HCT116 (cell line): ENCODE measurements at regions not wholly inside any gene's neighbourhood (a gene's known extent, or its start where the extent isn't known, plus 50 kb on each side); places are given as distances from the start of the nearest gene placed in this dataset.

Source experiments
- ATAC-seq: fragments of 200-7000 bp; cut with Tn5 transposase; 2 replicates; pipeline ENCODE4 v1.9.1; 2020; ENCODE audit warnings: mild to moderate bottlenecking, moderate library complexity
- BruUV-seq: library from RNA; stranded (reverse); fragments of 400-500 nt; replicated peaks from 2 replicates; lab custom pipeline; 2021; lab: Mats Ljungman, UMichigan
- CTCF ChIA-PET: fragments of 300-600 bp; sonication (Branson Sonifier 250); formaldehyde crosslinking; loops from one replicate; lab custom pipeline; 2021; ENCODE audit warnings: antibody characterized with exemption; lab: Charles Lee
- POLR2A ChIA-PET: fragments of 300-600, 350-600 bp; sonication (Branson Sonifier 250); formaldehyde crosslinking; loops from one replicate; lab custom pipeline; 2021; ENCODE audit warnings: antibody characterized with exemption; lab: Charles Lee
- RAD21 ChIA-PET, 2 experiments: fragments of 300-600 bp; sonication (Branson Sonifier 250); formaldehyde crosslinking; loops; one replicate each; lab custom pipeline; 2023; ENCODE audit warnings: low total read pairs in 2 of 2; ENCODE audit not compliant: uncharacterized antibody in 2 of 2, unreplicated experiment in 2 of 2, low non-redundant PET in 1 of 2; lab: Charles Lee
- DNase-seq: peaks from one replicate; pipeline ENCODE4 v3.0.0-alpha.2; 2010; ENCODE audit warnings: low read depth, low spot score
- H2AFZ ChIP-seq: fragments of 200-600 bp; shearing (Covaris generic), sonication (generic); 2 replicates; pipeline ENCODE4 v1.6.1; 2017; ENCODE audit warnings: low read depth, mixed run types, mixed read lengths, antibody characterized with exemption, low read length; ENCODE audit not compliant: poor library complexity, severe bottlenecking
- H3K27ac ChIP-seq: 2 replicates; pipeline ENCODE4 v1.5.1; 2012; ENCODE audit warnings: low read depth, low read length
- H3K27me3 ChIP-seq: fragments of 200-600 bp; sonication (generic); 2 replicates; pipeline ENCODE4 v1.6.1; 2016; ENCODE audit warnings: mixed run types, low read length, mixed read lengths; ENCODE audit not compliant: insufficient read depth
- H3K36me3 ChIP-seq, 2 experiments: fragments of 200-500 bp in 1 of 2; fragments of 200-600 bp in 1 of 2; sonication (Bioruptor generic) in 1 of 2; sonication (generic) in 1 of 2; 2 replicates each; pipeline versions ENCODE4 v1.5.1 to v1.6.1; 2014 to 2016; ENCODE audit warnings: low read length in 2 of 2, inconsistent platforms in 1 of 2, mixed read lengths in 1 of 2, mixed run types in 1 of 2; ENCODE audit not compliant: insufficient read depth in 2 of 2, control insufficient read depth in 1 of 2
- H3K4me1 ChIP-seq, 2 experiments: fragments of 200-600 bp in 1 of 2; sonication (generic) in 1 of 2; 2 replicates each; pipeline versions ENCODE4 v1.5.1 to v1.6.1; 2012 to 2017; ENCODE audit warnings: low read length in 2 of 2, inconsistent platforms in 1 of 2, mild to moderate bottlenecking in 1 of 2, mixed read lengths in 1 of 2, mixed run types in 1 of 2, moderate library complexity in 1 of 2; ENCODE audit not compliant: insufficient read depth in 2 of 2, control insufficient read depth in 1 of 2
- H3K4me2 ChIP-seq: fragments of 200-600 bp; sonication (generic); 2 replicates; pipeline ENCODE4 v1.6.1; 2017; ENCODE audit warnings: mixed run types, low read length, mixed read lengths
- H3K4me3 ChIP-seq, 2 experiments: fragments of 200-600 bp in 1 of 2; sonication (generic) in 1 of 2; replicated peaks in 1 of 2; 2 replicates each; pipeline ENCODE4 v1.5.1; 2011 to 2016; ENCODE audit warnings: low read length in 2 of 2, control low read depth in 1 of 2, low read depth in 1 of 2, mild to moderate bottlenecking in 1 of 2, mixed read lengths in 1 of 2, mixed run types in 1 of 2
- H3K79me2 ChIP-seq: fragments of 200-600 bp; sonication (generic); 2 replicates; pipeline ENCODE4 v1.6.1; 2017; ENCODE audit warnings: mild to moderate bottlenecking, mixed run types, low read length, moderate library complexity, mixed read lengths; ENCODE audit not compliant: insufficient read depth
- H3K9ac ChIP-seq: fragments of 200-600 bp; sonication (generic); 2 replicates; pipeline ENCODE4 v1.6.1; 2016; ENCODE audit warnings: low read length, mixed read lengths
- H3K9me2 ChIP-seq: fragments of 200-600 bp; sonication (generic), shearing (Covaris generic); 2 replicates; pipeline ENCODE4 v1.6.1; 2017; ENCODE audit warnings: mixed run types, mild to moderate bottlenecking, moderate library complexity; ENCODE audit not compliant: insufficient read depth
- H3K9me3 ChIP-seq, 2 experiments: fragments of 200-500 bp in 1 of 2; fragments of 200-600 bp in 1 of 2; sonication (Bioruptor generic) in 1 of 2; sonication (generic) in 1 of 2; 2 replicates each; pipeline ENCODE4 v1.6.1; 2014 to 2017; ENCODE audit warnings: low read length in 2 of 2, mixed read lengths in 2 of 2, inconsistent platforms in 1 of 2, low read depth in 1 of 2, mild to moderate bottlenecking in 1 of 2, mixed run types in 1 of 2, moderate library complexity in 1 of 2; ENCODE audit not compliant: control insufficient read depth in 1 of 2, insufficient read depth in 1 of 2
- H4K20me1 ChIP-seq: fragments of 200-600 bp; sonication (generic), shearing (Covaris generic); 2 replicates; pipeline ENCODE4 v1.6.1; 2017; ENCODE audit warnings: mixed run types, mild to moderate bottlenecking, moderate library complexity; ENCODE audit not compliant: insufficient read depth
- CBX3 ChIP-seq: IDR thresholded peaks from 2 replicates; pipeline ENCODE4 v1.6.1; 2012; ENCODE audit warnings: low read depth
- FOSL1 ChIP-seq: IDR thresholded peaks from 2 replicates; pipeline ENCODE4 v1.6.1; 2012; ENCODE audit warnings: low read depth
- RAD21 ChIP-seq: IDR thresholded peaks from 2 replicates; pipeline ENCODE4 v1.6.1; 2012; ENCODE audit warnings: low read depth, mild to moderate bottlenecking
- SIN3A ChIP-seq: IDR thresholded peaks from 2 replicates; pipeline ENCODE4 v1.6.1; 2012; ENCODE audit warnings: low read depth
- SP1 ChIP-seq: IDR thresholded peaks from 2 replicates; pipeline ENCODE4 v1.6.1; 2012; ENCODE audit warnings: low read depth
- TCF7L2 ChIP-seq: IDR thresholded peaks from 2 replicates; pipeline ENCODE4 v1.7.0; 2011; ENCODE audit warnings: borderline replicate concordance, inconsistent platforms; ENCODE audit not compliant: insufficient read depth, insufficient read length; ENCODE audit errors: extremely low read depth
- YY1 ChIP-seq: IDR thresholded peaks from 2 replicates; pipeline ENCODE4 v1.6.1; 2011; ENCODE audit warnings: low read length, low read depth, moderate library complexity, mild to moderate bottlenecking; ENCODE audit not compliant: insufficient replicate concordance; ENCODE audit errors: extremely low read depth
- intact Hi-C: fragments of 100-400 bp; cut with micrococcal nuclease; formaldehyde crosslinking; loops from 2 replicates; pipeline ENCODE4 v1.10.0; 2022
- TF ChIP-seq, protein P1 (sequence below): IDR thresholded peaks from 2 replicates; pipeline ENCODE4 v1.6.1; 2011; ENCODE audit warnings: mild to moderate bottlenecking, low read length, moderate library complexity; ENCODE audit not compliant: insufficient replicate concordance; ENCODE audit errors: extremely low read depth
- TF ChIP-seq, protein P2 (sequence below), 3 experiments: fragments of 200-600 bp in 1 of 3; sonication (generic) in 1 of 3; IDR thresholded peaks in 2 of 3; conservative IDR thresholded peaks in 1 of 3; 2 replicates each; pipeline ENCODE4 v1.5.1; 2012 to 2017; ENCODE audit warnings: low read depth in 2 of 3, low read length in 2 of 3, antibody characterized with exemption in 1 of 3, borderline replicate concordance in 1 of 3, control low read depth in 1 of 3, mild to moderate bottlenecking in 1 of 3, mixed read lengths in 1 of 3, mixed run types in 1 of 3, moderate library complexity in 1 of 3; ENCODE audit not compliant: insufficient read depth in 1 of 3
- TF ChIP-seq, protein P3 (sequence below): IDR thresholded peaks from 2 replicates; pipeline ENCODE4 v1.6.1; 2012
- TF ChIP-seq, protein P4 (sequence below): IDR thresholded peaks from 2 replicates; pipeline ENCODE4 v1.6.1; 2012

DNA sequence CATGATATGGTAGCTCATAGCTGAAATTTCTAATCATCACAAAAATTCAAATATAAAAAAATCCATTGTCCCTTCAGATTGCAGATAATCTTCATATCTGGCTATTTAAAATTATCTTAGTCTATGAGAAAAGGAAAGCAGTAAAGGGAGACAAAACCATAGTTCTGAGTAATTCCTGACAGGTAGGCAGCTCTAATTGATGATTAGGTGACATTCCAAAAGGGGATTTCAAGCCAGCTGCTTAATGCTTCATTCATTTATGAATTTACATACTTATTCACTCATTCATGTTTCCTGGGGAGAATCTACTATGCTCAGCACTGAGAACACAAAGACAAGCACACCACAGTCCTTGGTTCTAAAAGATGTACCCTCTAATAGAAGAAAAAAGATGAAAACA, 437.1 kb downstream of the COL12A1 start:
- H3K4me1 ChIP-seq, result no peaks in the 10 kb centered on the region
- BruUV-seq, result no TSS peak
- no peak overlapping the region for H2AFZ ChIP-seq
- H3K9ac ChIP-seq, result no peak overlapping the region
- ChIA-PET CTCF (no interaction called here), POLR2A (no interaction called here)
- H4K20me1 ChIP-seq, result no peaks in the 10 kb centered on the region
- H3K9me2 ChIP-seq, result no peaks in the 10 kb centered on the region
- H3K4me2 ChIP-seq, result no peak overlapping the region
- no peaks in the 10 kb centered on the region for H3K27me3 ChIP-seq
- no peaks in the 10 kb centered on the region for H3K79me2 ChIP-seq
- DNase-seq, result no peak
- no peaks in the 10 kb centered on the region for H3K36me3 ChIP-seq
- TF ChIP-seq, protein P1, sequence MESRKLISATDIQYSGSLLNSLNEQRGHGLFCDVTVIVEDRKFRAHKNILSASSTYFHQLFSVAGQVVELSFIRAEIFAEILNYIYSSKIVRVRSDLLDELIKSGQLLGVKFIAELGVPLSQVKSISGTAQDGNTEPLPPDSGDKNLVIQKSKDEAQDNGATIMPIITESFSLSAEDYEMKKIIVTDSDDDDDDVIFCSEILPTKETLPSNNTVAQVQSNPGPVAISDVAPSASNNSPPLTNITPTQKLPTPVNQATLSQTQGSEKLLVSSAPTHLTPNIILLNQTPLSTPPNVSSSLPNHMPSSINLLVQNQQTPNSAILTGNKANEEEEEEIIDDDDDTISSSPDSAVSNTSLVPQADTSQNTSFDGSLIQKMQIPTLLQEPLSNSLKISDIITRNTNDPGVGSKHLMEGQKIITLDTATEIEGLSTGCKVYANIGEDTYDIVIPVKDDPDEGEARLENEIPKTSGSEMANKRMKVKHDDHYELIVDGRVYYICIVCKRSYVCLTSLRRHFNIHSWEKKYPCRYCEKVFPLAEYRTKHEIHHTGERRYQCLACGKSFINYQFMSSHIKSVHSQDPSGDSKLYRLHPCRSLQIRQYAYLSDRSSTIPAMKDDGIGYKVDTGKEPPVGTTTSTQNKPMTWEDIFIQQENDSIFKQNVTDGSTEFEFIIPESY, result no peak
- TF ChIP-seq, protein P2, sequence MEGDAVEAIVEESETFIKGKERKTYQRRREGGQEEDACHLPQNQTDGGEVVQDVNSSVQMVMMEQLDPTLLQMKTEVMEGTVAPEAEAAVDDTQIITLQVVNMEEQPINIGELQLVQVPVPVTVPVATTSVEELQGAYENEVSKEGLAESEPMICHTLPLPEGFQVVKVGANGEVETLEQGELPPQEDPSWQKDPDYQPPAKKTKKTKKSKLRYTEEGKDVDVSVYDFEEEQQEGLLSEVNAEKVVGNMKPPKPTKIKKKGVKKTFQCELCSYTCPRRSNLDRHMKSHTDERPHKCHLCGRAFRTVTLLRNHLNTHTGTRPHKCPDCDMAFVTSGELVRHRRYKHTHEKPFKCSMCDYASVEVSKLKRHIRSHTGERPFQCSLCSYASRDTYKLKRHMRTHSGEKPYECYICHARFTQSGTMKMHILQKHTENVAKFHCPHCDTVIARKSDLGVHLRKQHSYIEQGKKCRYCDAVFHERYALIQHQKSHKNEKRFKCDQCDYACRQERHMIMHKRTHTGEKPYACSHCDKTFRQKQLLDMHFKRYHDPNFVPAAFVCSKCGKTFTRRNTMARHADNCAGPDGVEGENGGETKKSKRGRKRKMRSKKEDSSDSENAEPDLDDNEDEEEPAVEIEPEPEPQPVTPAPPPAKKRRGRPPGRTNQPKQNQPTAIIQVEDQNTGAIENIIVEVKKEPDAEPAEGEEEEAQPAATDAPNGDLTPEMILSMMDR (IDR thresholded peaks at IDR 0.05 in 2 of 3, conservative IDR thresholded peaks at IDR 0.05 in 1 of 3; ENCODE audit: borderline replicate concordance in 1 of 3, insufficient read depth in 1 of 3, low read depth in 2 of 3, low read length in 2 of 3), result no peak
- TF ChIP-seq TCF7L2 (no peak), SP1 (no peak), RAD21 (no peak), CBX3 (no peak), FOSL1 (no peak), SIN3A (no peak), YY1 (no peak)
- TF ChIP-seq, protein P3, sequence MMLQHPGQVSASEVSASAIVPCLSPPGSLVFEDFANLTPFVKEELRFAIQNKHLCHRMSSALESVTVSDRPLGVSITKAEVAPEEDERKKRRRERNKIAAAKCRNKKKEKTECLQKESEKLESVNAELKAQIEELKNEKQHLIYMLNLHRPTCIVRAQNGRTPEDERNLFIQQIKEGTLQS, result no peak
- TF ChIP-seq, protein P4, sequence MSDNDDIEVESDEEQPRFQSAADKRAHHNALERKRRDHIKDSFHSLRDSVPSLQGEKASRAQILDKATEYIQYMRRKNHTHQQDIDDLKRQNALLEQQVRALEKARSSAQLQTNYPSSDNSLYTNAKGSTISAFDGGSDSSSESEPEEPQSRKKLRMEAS, result no peak
- TF ChIP-seq, all 23 proteins: peak for 0
- RAD21 ChIA-PET, result no interaction called here
- Histone ChIP-seq H3K9me3 (no peaks in the 10 kb centered on the region), H3K27ac (no peak overlapping the region), H3K4me3 (no peak overlapping the region)
- ATAC-seq, result no peak
- intact Hi-C loops, result no loop called here
